ENCODE measurements at regions not wholly inside any gene's neighbourhood (a gene's known extent, or its start where the extent isn't known, plus 50 kb on each side); places are given as distances from the start of the nearest gene placed in this dataset.

- TF ChIP-seq ZBTB21 (CRISPR knock-in tag; IDR thresholded peaks at IDR 0.05; ENCODE audit: borderline replicate concordance) (no peak), CTCF (IDR thresholded peaks at IDR 0.05) (no peak), ZNF317 (CRISPR knock-in tag; IDR thresholded peaks at IDR 0.05; ENCODE audit: borderline replicate concordance, low read depth) (no peak), MXD4 (CRISPR knock-in tag; IDR thresholded peaks at IDR 0.05; ENCODE audit: borderline replicate concordance) (no peak), NR2C2 (CRISPR knock-in tag; IDR thresholded peaks at IDR 0.05) (no peak), ZBTB43 (CRISPR knock-in tag; IDR thresholded peaks at IDR 0.05) (no peak), TP53 (CRISPR knock-in tag; IDR thresholded peaks at IDR 0.05) (no peak), AR (CRISPR knock-in tag; IDR thresholded peaks at IDR 0.05) (no peak), E2F5 (CRISPR knock-in tag; IDR thresholded peaks at IDR 0.05) (no peak), ELF4 (CRISPR knock-in tag; IDR thresholded peaks at IDR 0.05; ENCODE audit: low read depth) (no peak), FOXJ3 (CRISPR knock-in tag; IDR thresholded peaks at IDR 0.05; ENCODE audit: borderline replicate concordance) (no peak), ZNF423 (CRISPR knock-in tag; IDR thresholded peaks at IDR 0.05) (no peak), GTF2I (CRISPR knock-in tag; conservative IDR thresholded peaks at IDR 0.05) (no peak)
- TF ChIP-seq, protein P1, sequence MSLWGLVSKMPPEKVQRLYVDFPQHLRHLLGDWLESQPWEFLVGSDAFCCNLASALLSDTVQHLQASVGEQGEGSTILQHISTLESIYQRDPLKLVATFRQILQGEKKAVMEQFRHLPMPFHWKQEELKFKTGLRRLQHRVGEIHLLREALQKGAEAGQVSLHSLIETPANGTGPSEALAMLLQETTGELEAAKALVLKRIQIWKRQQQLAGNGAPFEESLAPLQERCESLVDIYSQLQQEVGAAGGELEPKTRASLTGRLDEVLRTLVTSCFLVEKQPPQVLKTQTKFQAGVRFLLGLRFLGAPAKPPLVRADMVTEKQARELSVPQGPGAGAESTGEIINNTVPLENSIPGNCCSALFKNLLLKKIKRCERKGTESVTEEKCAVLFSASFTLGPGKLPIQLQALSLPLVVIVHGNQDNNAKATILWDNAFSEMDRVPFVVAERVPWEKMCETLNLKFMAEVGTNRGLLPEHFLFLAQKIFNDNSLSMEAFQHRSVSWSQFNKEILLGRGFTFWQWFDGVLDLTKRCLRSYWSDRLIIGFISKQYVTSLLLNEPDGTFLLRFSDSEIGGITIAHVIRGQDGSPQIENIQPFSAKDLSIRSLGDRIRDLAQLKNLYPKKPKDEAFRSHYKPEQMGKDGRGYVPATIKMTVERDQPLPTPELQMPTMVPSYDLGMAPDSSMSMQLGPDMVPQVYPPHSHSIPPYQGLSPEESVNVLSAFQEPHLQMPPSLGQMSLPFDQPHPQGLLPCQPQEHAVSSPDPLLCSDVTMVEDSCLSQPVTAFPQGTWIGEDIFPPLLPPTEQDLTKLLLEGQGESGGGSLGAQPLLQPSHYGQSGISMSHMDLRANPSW (CRISPR knock-in tag; conservative IDR thresholded peaks at IDR 0.05; ENCODE audit: low read depth): no peak
- Mint-ChIP-seq H3K36me3 (no peaks in the 10 kb centered on the region), H3K4me1 (peaks cover 6% of the 10 kb centered on the region; the same call in 1 of the 2 replicates), H3K9me3 (0 out of 2 replicates have a peak, but pooled peaks cover 7% of the 10 kb centered on the region), H3K4me3 (no peak overlapping the region), H3K27me3 (ENCODE audit: low read depth) (no peaks in the 10 kb centered on the region), H3K27ac (no peak overlapping the region)
- DNase-seq (ENCODE audit: low spot score) (no peak), ATAC-seq (no peak)
- CTCF ChIA-PET: interaction anchor here (1.1 kb wide), 1 partner anchor 239 kb away, joined by 3 read pairs; no protein-coding TSS in a partner anchor
- POLR2A ChIA-PET: no interaction called here
Measured at GRCh38 chr16:51045794-51046193, 105.3 kb downstream of the SALL1 start.

DNA sequence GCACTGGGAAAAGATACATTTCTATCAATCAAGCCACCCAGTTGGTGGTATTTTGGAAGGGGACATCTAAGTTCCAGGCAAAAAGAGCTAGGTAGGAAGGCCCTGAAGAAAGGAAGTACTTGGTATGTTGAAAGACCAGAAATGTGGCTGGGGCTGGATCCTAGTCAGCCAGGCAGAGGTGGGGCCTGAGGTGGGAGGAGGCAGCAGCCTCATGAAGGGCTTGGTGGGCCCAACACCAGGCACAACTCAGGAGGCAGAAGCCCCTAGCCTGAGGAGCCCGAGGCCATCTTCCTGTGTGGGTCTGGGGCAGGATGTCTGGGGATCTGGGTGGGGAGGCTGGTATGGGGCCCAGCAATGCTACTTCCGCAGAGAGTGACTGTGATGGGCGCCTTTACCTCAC is 105.9 kb downstream of the SALL1 start:
- ATAC-seq (no peak), DNase-seq (ENCODE audit: low spot score) (no peak)
- CTCF ChIA-PET: no interaction called here
- no peaks in the 10 kb centered on the region for H3K27me3 Mint-ChIP-seq (ENCODE audit: low read depth)
- no peak overlapping the region for H3K4me3 Mint-ChIP-seq
- H3K4me1 Mint-ChIP-seq: peaks cover 6% of the 10 kb centered on the region; the same call in 1 of the 2 replicates
- H3K27ac Mint-ChIP-seq: no peak overlapping the region
- POLR2A ChIA-PET: no interaction called here
- 0 out of 2 replicates have a peak, but pooled peaks cover 7% of the 10 kb centered on the region for H3K9me3 Mint-ChIP-seq
- no peaks in the 10 kb centered on the region for H3K36me3 Mint-ChIP-seq
- TF ChIP-seq, protein P2, sequence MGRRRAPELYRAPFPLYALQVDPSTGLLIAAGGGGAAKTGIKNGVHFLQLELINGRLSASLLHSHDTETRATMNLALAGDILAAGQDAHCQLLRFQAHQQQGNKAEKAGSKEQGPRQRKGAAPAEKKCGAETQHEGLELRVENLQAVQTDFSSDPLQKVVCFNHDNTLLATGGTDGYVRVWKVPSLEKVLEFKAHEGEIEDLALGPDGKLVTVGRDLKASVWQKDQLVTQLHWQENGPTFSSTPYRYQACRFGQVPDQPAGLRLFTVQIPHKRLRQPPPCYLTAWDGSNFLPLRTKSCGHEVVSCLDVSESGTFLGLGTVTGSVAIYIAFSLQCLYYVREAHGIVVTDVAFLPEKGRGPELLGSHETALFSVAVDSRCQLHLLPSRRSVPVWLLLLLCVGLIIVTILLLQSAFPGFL (CRISPR knock-in tag; IDR thresholded peaks at IDR 0.05; ENCODE audit: borderline replicate concordance): no peak
- no peak for TF ChIP-seq FOXK1 (CRISPR knock-in tag; IDR thresholded peaks at IDR 0.05)
- no peak for TF ChIP-seq SMAD3 (CRISPR knock-in tag; IDR thresholded peaks at IDR 0.05; ENCODE audit: borderline replicate concordance)
- TF ChIP-seq NR3C1 (CRISPR knock-in tag; conservative IDR thresholded peaks at IDR 0.05; ENCODE audit: low read depth): no peak
- no peak for TF ChIP-seq RORB (CRISPR knock-in tag; IDR thresholded peaks at IDR 0.05)
- no peak for TF ChIP-seq ZNF671 (CRISPR knock-in tag; IDR thresholded peaks at IDR 0.05)
- no peak for TF ChIP-seq CDX4 (CRISPR knock-in tag; IDR thresholded peaks at IDR 0.05; ENCODE audit: borderline replicate concordance)
- TF ChIP-seq, protein P3, sequence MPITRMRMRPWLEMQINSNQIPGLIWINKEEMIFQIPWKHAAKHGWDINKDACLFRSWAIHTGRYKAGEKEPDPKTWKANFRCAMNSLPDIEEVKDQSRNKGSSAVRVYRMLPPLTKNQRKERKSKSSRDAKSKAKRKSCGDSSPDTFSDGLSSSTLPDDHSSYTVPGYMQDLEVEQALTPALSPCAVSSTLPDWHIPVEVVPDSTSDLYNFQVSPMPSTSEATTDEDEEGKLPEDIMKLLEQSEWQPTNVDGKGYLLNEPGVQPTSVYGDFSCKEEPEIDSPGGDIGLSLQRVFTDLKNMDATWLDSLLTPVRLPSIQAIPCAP (CRISPR knock-in tag; IDR thresholded peaks at IDR 0.05): no peak
- TF ChIP-seq ZNF317 (CRISPR knock-in tag; IDR thresholded peaks at IDR 0.05; ENCODE audit: borderline replicate concordance, low read depth): no peak
- no peak for TF ChIP-seq IRF2 (CRISPR knock-in tag; IDR thresholded peaks at IDR 0.05; ENCODE audit: borderline replicate concordance, low read depth)

Measured in WTC11 (cell line).